ENCODE measurements at regions not wholly inside any gene's neighbourhood (a gene's known extent, or its start where the extent isn't known, plus 50 kb on each side); places are given as distances from the start of the nearest gene placed in this dataset.
"Not testable (repeated sequence)": the region's sequence is repeated elsewhere in the genome, so short reads cannot be mapped to it uniquely, and the experiment has no call there.

- DNase-seq (ENCODE audit: low read depth), result no peak
These were observed 1402.6 kb downstream of the BRD1 start for GRCh38 chr22:48425091-48425506.

- DNase-seq (ENCODE audit: low read depth), result no peak
These were observed 1403.0 kb downstream of the BRD1 start for GRCh38 chr22:48424661-48425060.

- no peak for DNase-seq (ENCODE audit: low read depth)
These were observed 1403.5 kb downstream of the BRD1 start for GRCh38 chr22:48424201-48424627.

- DNase-seq (ENCODE audit: low read depth), result no peak
These were observed 1404.2 kb downstream of the BRD1 start for GRCh38 chr22:48423481-48423911.

- no peak for DNase-seq (ENCODE audit: low read depth)
These were observed 1404.7 kb downstream of the BRD1 start for GRCh38 chr22:48422900-48423480.

GRCh38 chr22:48418831-48419230 lies 1408.8 kb downstream of the BRD1 start:
- no peak for DNase-seq (ENCODE audit: low read depth)

- DNase-seq (ENCODE audit: low read depth), result no peak
These were observed 1410.2 kb downstream of the BRD1 start for GRCh38 chr22:48417225-48418070.

- no peak for DNase-seq (ENCODE audit: low read depth)
These were observed 1411.1 kb downstream of the BRD1 start for GRCh38 chr22:48416396-48417224.

GRCh38 chr22:48415520-48415919 lies 1412.2 kb downstream of the BRD1 start:
- DNase-seq (ENCODE audit: low read depth), result no peak

GRCh38 chr22:48414651-48415050 lies 1413.0 kb downstream of the BRD1 start:
- no peak for DNase-seq (ENCODE audit: low read depth)

GRCh38 chr22:48412931-48413330 lies 1414.7 kb downstream of the BRD1 start:
- not testable (repeated sequence) for DNase-seq (ENCODE audit: low read depth)

GRCh38 chr22:48410536-48410935 lies 1417.1 kb downstream of the BRD1 start:
- DNase-seq (ENCODE audit: low read depth), result no peak

- DNase-seq (ENCODE audit: low read depth), result no peak
These were observed 1420.3 kb downstream of the BRD1 start for GRCh38 chr22:48407256-48407955.

- no peak for DNase-seq (ENCODE audit: low read depth)
These were observed 1421.5 kb downstream of the BRD1 start for GRCh38 chr22:48406161-48406560.

- DNase-seq (ENCODE audit: low read depth), result no peak
These were observed 1421.9 kb downstream of the BRD1 start for GRCh38 chr22:48405741-48406140.

- DNase-seq (ENCODE audit: low read depth), result no peak
These were observed 1422.7 kb downstream of the BRD1 start for GRCh38 chr22:48404801-48405447.

GRCh38 chr22:48403521-48404403 lies 1423.9 kb downstream of the BRD1 start:
- no peak for DNase-seq (ENCODE audit: low read depth)

GRCh38 chr22:48402591-48403031 lies 1425.1 kb downstream of the BRD1 start:
- DNase-seq (ENCODE audit: low read depth), result no peak

GRCh38 chr22:48401523-48401922 lies 1426.2 kb downstream of the BRD1 start:
- DNase-seq (ENCODE audit: low read depth), result not testable (repeated sequence)

GRCh38 chr22:48398181-48398905 lies 1429.3 kb downstream of the BRD1 start:
- DNase-seq (ENCODE audit: low read depth), result no peak

All from HS-5 (cell line).